NCI-H526 treated with DMSO at 0.1 percent for 48 hours (cell line): ENCODE measurements at regions not wholly inside any gene's neighbourhood (a gene's known extent, or its start where the extent isn't known, plus 50 kb on each side); places are given as distances from the start of the nearest gene placed in this dataset.
"Not testable (repeated sequence)": the region's sequence is repeated elsewhere in the genome, so short reads cannot be mapped to it uniquely, and the experiment has no call there.

Experiments used
- DNase-seq: peaks from one replicate; lab custom pipeline; 2025; lab: John Stamatoyannopoulos, UW

- no peak for DNase-seq
Observed at GRCh38 chr10:130351466-130352290, 215.5 kb downstream of the GLRX3 start.

DNA sequence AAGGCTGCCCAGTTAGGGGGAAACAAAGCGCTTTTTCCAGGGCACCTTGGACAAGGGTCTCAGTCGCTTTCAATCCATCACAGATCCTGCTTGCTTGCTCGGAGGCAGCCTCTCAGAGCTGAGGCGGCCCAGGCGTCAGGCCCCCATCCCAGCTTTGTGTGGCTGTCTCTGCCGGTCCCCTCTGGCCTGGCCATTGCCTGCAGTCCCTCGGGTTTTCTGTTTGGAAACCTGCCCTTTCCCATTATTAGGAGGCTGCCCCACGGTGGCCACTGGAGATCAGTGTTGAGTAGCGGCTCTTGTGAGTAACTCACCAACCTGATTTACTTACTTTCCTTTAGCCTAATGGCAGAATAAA is 216.1 kb downstream of the GLRX3 start:
- DNase-seq: no peak

DNA sequence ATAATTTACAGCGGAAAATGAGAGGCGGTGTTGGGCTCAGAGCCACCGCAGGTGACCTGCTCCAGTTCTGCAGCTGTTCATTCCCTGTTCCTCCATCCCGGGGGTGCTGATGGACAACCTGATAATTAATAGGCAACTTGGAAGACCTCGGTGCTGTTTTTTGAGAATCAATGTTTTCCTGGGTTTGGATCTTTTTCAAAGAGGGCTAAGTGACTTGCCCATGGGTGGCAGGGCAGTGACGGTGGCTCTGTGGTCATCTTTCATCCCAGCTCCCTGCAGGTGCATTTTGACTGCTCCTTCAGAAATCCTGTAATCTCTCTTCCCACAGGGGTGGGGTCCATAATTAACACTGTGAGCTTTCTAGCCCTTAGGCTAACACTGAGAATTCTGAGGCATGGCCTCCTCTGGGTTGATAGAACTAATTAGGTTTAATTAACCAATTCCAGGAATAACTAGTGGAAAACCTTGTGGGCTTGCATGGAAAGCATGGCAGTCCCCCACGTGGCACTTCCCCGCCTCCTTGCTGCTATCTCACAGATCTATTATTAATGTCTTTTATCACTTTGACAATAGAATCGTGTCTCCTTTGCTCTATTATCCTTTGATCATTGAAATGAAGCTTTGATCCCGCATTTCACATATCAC is 217.9 kb downstream of the GLRX3 start:
- no peak for DNase-seq

DNA sequence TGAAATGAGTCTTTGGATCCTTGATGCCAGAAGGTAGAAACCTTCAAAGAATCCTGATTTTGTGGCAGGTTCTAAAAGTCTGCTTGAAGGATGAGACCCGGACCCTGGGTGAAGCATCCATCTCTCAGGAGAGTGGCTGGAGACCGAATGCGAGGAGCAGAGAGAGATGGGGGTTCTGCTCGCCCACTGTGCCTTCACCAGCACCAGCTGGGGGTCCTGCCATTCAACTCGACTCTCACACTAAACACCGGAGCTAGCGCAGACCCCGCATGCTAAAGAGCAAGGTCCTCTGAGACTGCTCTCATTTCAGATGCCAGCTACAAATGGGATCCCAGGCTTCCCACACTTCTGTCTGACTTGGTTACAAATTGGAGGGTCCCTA is 218.4 kb downstream of the GLRX3 start:
- DNase-seq: no peak

DNA sequence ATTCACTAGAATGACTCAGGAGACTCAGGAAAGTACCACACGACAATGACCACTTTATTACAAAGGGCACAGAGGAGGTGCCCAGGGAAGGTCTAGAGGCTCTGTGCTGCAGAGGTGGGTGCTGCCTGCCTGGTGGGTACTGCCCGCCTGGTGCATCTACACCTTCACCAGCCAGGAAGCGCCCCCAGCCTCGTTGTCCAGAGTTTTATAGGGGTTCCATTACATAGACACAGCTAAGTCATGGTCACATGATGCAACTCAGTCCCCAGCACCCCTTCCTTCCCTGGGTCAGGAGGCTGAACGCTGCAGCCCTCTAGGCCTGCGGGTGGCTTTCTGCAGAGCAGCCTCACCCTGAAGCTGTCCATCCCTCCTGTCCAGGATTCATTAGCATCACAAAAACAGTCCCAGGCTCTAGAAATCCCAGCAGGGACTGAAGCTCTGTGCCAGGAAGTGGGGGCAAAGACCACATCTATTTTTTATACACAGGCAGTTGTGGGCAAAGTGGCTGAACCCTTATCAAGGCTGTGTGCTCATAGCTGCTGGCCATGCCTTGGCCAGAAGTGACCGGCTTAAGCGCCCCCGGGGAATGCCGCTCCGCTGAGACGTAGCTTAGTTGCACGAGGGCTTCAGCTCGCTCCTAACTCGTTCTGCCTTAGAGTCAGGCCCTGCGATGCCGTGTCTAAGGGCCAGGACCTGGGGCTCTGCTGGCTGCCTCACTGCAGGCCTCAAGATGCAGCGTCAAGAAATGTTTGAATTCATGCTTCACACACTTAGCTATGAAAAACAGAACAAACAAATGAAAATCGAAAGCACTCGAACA is 219.0 kb downstream of the GLRX3 start:
- DNase-seq: no peak

DNA sequence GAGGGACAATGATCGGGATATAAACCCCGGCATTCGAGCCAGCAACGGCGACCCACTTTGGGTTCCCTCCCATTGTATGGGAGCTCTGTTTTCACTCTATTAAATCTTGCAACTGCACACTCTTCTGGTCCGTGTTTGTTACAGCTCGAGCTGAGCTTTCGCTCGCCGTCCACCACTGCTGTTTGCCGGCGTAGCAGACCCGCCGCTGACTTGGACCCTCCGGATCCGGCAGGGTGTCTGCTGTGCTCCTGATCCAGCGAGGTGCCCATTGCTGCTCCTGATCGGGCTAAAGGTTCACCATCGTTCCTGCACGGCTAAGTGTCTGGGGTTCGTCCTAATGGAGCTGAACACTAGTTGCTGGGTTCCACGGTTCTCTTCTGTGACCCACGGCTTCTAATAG is 220.2 kb downstream of the GLRX3 start:
- DNase-seq: not testable (repeated sequence)

DNA sequence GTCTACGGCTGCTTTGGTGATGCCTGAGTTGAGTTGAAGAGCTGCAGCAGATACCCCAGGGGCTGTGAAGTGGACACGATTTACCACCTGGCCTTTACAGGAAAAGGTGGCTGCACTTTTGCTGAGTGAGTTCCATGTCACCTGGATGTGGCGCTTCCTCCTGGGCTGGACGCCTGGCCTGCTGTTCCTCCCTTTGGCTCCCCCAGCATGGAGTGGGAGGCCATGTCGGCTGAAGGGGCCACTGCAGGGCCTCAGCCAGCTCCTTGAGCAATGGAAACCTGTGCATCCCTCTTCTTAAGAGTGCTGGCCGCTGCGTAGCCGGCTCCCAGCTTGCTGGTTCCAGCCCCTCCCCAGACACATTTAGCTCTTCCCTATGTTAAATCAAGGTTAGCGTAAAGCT is 221.0 kb downstream of the GLRX3 start:
- no peak for DNase-seq

DNA sequence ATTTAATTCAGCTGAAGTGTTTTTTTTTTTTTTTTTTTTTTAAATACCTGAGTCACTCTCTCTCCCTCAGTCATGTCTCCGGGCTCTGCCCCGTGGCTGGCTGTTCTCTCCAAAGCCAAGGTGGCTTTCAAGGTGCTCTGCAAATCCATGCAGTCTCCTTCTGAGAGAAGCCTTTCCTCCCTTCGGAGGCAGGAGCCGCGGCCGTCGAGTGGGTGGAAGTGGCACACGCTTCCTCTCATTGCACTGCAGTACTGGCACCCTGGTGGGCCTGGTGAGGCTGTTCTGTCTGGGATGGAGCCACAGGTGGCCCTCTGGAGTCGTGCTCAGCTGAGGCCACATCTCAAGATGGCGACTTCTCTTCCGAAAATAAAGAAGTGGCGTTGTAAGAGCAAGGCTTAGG is 221.8 kb downstream of the GLRX3 start:
- DNase-seq: no peak

- DNase-seq: no peak
Observed at GRCh38 chr10:130358981-130359650, 222.9 kb downstream of the GLRX3 start.

GRCh38 chr10:130359711-130360110 is 223.5 kb downstream of the GLRX3 start:
- DNase-seq: no peak

GRCh38 chr10:130360826-130361311 is 224.7 kb downstream of the GLRX3 start:
- DNase-seq: no peak

DNA sequence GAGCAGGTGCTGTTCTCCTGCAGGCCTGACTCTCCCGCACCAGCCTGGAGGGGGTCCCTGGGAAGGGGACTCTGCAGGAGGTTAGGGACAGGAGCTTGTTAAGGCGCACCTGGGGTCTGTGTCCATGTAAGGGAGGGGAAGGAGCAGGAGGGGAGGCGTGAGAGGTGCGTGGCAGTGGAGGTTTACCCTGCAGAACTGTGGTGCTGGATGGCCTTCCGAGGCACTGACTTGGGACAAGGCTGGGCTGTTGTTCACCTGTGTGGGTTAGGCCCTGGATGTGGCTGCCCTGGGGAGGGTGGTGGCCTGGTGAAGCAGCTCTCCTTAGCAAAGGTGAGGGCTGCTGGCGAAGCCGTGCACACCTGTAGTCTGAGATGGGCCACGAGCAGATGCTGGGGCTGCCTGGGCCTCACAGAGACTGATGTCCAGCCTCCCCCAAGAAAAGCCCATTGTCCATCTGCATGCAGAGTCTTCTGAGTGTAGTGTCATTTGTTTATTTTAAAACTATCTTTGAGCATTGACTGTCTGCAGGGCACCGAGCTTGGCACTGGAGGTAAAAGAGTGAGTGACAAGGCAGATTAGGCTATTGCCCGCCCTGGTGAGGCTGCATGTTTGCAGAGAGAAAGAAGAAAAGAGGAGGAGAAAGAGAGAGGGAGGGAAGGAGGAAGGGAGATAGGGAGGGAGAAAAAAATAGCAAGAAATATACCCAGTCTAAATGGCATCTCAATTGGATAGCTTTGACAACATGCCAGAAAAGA is 225.3 kb downstream of the GLRX3 start:
- DNase-seq: no peak

- DNase-seq: no peak
Observed at GRCh38 chr10:130362308-130362761, 226.1 kb downstream of the GLRX3 start.

- no peak for DNase-seq
Observed at GRCh38 chr10:130363051-130363450, 226.9 kb downstream of the GLRX3 start.

DNA sequence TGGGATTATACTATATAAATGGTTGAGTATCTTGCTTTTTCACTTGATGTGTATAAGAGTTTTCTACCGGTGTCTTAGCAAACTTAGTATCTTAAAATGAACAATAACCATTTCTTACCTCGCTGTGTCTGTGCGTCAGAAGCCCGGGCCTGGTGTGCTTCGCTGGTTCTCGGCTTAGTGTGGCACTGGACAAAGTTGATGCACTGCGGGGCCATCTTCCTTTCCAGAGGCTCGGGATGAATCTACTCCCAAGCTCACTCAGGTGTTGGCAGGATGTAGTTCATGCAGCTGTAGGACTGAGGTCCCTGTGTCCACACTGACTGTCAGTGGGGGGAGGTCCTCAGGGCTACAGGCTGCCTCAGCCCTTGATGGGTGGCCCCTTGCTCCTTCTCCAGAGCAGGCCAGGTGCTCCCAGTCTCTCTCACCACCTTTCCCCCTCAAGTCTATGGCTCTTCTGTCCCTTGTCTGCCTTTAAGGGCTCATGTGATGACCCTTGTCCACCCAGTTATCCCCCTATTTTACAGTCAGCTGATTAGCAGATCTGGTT is 227.8 kb downstream of the GLRX3 start:
- no peak for DNase-seq

DNA sequence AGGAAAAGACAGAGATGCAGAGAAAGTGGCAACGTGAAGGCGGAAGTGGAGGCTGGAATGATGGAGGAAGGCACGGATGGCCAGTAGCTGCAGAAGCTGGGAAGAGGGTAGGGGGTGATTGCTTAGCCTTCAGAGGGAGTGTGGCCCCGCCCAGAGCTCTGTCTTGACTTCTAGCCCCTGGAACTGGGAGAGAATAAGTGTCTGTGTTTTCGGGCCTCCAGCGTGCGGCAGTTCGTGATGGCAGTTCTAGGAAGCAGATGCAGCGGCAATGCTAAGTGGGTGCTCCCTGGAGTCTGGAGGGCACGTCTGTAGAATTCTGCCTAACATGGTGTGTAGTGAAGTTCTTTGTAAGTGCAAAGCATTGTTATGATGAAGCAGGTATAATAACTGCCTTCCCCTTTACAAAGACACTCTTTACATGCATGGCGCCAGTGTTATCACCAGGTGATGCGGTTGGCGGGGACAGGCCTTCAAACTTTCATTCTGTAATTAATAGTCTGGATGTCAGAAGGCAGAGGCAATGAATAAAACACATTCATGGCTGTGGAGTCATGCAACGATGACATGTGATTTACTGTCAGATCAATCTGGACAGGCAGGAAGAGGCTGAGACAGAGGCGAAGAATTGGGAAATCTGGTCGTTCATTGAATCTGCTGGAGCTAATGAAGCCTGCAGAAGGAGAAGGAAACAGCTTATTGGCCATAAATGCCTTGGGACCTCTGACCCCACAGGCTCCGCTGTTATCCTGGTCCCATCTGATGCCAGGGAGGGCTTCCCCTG is 228.6 kb downstream of the GLRX3 start:
- no peak for DNase-seq

- DNase-seq: no peak
Observed at GRCh38 chr10:130368761-130369560, 232.8 kb downstream of the GLRX3 start.

- no peak for DNase-seq
Observed at GRCh38 chr10:130369645-130370381, 233.6 kb downstream of the GLRX3 start.

GRCh38 chr10:130370721-130371120 is 234.5 kb downstream of the GLRX3 start:
- no peak for DNase-seq
